Dedifferentiated amniotic fluid mesenchymal stem cell (primary cell): ENCODE measurements at regions not wholly inside any gene's neighbourhood (a gene's known extent, or its start where the extent isn't known, plus 50 kb on each side); places are given as distances from the start of the nearest gene placed in this dataset.

ENCODE experiments used
- DNase-seq: peaks from one replicate; pipeline ENCODE4 v3.0.0-alpha.2; 2016; ENCODE audit errors: extremely low spot score

DNA sequence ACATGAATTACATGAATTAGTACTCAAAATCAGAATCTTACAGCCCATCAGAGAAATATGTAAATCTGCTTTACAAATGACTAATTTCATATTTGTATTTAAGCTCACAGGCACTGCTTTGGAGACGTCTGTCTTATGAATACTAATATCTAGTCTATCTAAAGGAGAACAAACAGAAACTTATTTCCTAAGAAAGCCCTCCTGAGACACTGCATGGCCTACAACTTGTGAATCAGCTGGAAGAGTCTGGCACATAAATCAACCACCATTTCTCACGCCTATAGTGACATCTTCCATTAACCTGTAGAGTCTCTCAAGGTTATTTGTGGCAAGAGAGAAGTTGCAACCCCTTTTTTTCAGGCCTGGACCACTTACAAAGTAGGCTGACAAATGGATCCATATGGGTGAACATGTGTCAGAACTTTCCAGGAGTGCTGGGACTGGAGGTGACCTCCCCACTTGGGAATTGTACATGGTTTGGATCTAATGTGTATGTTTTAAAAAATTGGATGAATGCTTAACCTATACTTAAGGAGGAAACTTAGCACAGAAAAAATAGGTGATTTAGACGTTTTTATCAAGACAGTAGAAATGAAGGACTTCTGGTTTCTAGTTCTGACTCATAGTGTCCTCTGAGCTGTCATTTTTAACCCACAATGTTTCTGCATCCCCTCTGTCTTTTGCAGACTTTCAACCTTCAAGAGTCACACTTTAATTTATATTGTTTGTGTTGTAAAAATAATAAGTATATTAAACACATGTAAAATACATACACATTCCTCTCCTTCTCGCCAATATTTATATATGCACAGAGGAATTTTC is 83.2 kb upstream of the ARHGAP24 start:
- DNase-seq = no peak

DNA sequence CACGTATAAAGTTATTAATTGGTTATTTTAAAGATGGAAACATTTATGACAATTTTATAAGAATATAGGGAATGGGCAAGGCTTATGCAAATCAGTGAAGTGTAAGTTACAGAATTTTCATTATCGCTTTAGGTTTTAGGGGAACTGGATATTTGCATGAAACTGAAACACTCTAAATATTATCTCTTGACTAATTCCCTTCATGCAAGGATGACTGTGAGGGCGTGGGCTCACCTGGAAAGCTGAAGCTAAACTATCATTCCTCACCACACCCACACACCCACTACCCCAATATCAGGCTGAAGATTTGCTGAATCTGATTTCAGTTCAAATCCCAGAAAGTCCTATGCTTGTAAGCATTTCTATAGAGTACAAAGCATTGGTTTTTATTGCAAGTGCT is 81.7 kb upstream of the ARHGAP24 start:
- DNase-seq = no peak

DNA sequence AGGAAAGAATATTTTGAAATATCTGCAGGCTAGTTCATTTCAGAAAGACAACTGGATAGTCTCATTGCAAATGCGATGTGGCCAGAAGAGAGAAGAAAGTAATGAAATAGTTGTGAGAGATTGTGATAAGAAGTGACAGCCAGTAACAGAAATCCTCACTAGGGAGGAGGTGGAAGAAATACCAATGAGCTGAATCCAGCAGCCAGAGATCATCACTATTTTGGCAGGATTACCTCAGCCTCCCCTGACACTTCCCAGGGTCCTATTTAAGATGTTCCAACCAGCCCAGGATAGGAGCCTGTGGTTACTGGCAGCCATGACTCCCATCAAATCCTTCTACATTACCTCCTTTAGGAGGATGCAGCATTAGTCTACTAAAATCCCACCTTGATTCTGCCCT is 76.7 kb upstream of the ARHGAP24 start:
- peak; percentile 59 for DNase-seq

DNA sequence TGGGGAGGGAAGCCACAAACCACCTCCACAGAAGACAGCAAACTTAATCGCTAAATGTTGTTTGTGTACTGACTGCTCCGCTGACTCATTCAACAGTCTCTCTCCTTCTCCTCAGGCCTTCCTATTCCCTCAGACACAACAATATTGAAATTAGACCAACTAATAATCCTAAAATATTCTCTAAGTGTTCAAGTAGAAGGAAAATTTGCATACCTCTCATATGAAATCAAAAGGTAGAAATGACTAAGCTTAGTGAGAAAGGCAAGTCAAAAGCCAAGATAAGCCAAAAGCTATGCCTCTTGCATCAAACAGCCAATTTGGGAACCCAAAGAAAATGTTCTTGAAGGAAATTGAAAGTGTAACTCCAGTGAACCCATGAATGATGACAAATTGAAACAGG is 75.7 kb upstream of the ARHGAP24 start:
- no peak for DNase-seq

DNA sequence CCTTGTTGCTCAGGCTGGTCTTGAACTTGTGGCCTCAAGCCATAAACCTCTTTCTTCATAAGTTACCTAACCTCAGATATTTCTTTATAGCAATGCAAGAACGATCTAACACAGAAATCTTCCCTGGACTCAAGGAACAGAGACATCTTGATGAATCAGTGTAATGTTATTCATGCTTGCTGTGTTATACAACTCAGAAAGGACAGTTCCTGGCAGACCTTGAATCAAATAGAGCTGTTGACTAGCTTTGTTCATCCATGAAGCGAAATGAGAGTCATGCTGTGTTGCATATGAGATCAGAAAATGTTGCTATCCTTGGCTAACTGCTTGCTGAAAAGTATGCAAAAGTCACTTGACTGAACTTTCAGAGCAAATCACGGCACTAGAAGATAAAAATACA is 72.6 kb upstream of the ARHGAP24 start:
- peak; percentile 71 for DNase-seq

DNA sequence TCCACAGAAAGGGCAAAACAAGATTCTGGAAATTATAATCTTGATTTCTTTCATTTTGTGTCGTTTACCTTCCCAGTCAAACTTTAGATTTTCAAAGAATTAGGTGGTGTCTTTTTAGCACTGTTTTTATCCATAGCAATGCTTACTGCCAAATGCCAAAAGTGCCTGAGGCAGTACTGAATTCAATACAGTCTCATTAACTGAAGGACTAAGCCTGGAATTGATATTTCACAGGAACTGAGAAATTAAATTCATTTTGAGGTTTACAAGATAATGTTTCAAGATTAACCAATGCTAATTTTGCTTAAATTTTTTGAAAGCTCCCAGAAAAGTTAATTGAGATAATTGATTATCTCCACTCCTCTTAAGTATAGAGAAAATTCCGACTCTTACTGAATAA is 68.8 kb upstream of the ARHGAP24 start:
- DNase-seq = no peak

DNA sequence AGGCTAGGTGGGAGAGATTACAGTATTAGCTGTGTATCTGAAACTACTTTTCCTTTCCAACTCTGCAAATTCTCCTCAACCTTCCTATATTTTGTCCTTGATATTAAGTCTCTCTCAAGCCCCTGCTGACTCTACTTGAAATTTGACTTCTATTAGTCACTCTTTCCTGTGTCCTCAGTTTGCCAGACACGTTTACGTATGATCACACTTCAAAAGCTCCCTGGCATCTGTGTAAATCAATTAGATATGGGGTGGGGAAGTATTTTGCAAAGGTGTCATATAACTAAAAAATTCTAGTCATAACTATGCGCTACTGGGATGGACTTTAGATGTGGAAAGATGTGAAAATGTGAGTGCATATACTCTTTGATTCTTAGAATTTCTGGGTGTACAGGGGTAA is 67.4 kb upstream of the ARHGAP24 start:
- no peak for DNase-seq

DNA sequence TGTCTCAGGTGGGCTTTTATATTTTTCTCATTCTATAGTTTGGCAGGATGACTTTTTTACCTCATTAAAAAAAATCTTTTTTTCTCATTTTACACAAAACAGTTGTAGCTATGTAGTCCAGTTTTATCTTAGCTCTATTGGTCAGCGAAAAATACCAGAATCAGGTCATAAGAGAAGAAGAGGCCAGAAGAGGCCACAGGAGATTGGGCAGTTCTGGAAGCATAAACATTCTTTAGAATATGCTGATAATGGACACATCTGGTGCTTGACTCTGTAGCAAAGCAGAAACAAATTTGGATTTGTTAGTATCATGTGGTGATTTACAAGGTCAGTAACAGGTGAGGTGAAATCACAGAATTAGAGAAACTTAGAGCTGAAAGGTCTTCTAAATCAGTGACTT is 66.6 kb upstream of the ARHGAP24 start:
- DNase-seq = no peak

DNA sequence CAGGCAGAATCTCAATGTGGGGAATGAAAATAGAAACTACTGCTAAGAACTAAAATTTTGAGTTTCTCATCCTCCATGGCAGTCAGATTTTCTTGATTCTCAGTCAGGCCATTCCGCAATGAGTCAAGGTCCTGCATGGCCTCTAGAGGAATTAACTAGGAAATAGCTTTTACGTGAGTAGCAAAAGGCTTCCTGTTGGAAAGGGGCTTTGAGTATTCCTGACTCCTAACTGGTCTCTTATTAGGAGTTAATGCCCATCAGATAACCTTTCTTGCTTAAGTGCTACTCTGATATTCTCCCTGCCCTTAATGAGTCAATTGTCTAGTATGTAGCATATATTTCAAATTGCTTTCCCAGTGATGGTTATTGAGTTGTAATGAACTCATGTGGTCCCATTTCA is 65.7 kb upstream of the ARHGAP24 start:
- no peak for DNase-seq

DNA sequence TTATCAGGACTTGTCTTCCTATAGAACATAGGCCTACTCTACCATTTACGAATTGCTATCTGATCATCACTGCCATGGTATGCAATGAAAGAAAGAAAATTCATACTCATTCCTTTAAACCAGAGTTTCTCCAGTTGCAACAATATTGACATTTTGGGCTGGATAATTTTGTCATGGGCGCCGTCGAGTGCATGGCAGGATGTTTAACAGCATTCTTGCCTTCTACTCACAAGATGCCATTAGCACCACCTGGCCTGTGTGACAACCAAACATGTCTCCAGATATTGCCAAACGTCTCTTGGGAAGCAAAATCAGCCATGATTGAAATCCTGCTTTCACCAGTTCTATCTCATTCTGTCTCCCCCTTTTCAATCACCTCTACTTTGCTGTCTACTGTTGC is 63.6 kb upstream of the ARHGAP24 start:
- no peak for DNase-seq

DNA sequence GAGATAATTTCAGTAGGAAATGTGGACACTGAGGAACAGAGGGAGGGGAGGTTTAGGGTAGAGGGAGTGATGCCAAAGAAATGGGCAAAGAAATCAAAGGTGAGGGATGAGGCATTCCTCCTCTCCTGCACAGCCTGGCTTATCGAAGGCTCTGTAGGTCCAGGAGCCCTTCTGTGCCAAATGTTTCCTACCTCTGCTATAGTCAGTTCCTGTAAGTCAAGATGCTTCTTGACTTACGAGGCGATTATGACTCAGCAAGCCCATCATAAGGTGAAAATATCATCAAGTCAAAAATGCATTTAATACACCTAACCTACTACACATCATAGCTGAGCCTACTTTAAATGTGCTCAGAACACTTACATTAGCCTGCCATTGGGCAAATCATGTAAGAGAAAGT is 60.0 kb upstream of the ARHGAP24 start:
- DNase-seq = no peak

DNA sequence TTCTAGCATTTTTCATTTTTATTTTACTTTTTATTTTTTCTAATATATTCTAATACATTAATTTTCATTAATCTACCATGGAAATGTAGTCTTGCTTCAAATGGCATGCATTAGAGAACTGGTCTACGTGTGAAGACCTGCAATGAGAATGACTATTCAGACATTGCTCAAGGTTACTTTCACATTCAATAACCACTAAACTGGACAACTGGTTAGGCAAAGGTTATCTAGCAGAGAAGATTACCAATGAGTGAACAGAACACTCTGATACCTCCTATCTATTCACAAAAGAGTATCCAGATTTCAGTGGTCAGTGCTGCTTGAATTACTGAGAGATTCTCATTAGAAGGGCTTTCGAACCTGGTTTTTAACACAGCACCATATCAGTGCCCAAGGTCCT is 58.9 kb upstream of the ARHGAP24 start:
- no peak for DNase-seq

DNA sequence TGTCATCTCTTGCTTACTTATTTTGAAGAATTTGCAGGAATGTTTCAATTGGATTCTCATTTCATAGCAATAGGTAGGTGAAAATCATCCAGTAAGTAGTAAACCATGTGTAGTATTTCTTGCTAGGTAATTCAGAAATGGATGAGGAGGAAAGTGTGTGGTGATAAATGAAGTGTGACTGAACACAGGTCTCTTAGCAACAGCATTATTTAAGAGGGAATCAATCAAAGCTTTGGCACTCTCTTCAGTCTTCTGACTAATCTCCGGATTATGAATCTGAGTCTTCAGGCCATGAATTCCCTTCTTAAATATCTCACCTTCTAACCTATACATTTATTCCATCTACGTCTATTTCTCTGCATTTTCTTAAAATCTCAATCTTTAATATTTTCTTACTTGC is 55.8 kb upstream of the ARHGAP24 start:
- no peak for DNase-seq

DNA sequence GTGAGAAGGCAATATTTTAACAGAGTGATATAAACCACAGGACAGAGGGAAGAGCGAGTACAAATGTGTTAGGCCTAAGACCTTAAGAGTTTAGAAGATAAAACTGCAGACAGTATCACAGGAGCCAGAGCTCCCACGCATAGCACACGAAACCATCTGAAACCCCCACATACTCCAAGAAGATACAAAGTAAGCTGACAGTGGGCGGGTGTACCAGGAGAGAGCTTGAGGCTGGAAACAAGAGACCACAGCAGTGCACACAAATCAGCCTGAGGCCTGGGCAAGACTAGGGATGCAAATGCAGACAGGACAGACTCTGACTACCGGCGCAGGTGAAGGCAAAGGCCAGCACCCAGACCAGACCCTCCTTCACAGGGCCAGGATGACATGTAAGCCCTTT is 54.1 kb upstream of the ARHGAP24 start:
- no peak for DNase-seq

DNA sequence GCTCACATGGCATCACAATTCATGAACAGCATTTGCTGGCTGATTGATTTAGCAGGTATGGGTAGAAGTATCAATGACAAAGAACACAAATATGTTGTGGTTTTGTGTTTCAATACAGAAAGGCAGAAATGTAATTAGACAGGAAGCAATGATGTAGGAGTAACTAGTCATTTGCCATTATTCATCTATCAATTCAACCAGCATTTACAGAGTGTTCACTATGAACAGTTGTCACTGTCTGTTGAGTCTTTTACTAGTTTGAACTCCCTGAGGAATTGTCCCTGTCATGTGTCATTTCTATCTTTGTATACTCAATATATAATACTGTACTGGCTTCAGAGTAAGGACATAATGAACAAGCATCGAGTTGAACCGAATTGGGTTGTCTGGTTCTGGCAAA is 51.5 kb upstream of the ARHGAP24 start:
- DNase-seq = no peak
